GM12878 (cell line): ENCODE measurements at regions not wholly inside any gene's neighbourhood (a gene's known extent, or its start where the extent isn't known, plus 50 kb on each side); places are given as distances from the start of the nearest gene placed in this dataset.

Experiments used
- ATAC-seq: fragments of 200-7000 bp; cut with Tn5 transposase; 3 replicates; pipeline ENCODE4 v1.9.1; 2020; ENCODE audit warnings: mild to moderate bottlenecking, moderate library complexity
- BruUV-seq: library from RNA; stranded (reverse); fragments of 400-500 nt; replicated peaks from 2 replicates; lab custom pipeline; 2021; lab: Mats Ljungman, UMichigan
- CTCF ChIA-PET: fragments of 300-600 bp; sonication (Branson Sonifier 250); formaldehyde crosslinking; extraction: SDS; loops from one replicate; lab custom pipeline; 2021; ENCODE audit warnings: inconsistent platforms; lab: Yijun Ruan, JAX
- POLR2A ChIA-PET: fragments of 350-600 bp; formaldehyde crosslinking; extraction: SDS; loops from one replicate; lab custom pipeline; 2021; ENCODE audit warnings: inconsistent platforms; lab: Charles Lee
- RAD21 ChIA-PET: fragments of 300-600 bp; sonication (Branson Sonifier 250); formaldehyde crosslinking; loops from one replicate; lab custom pipeline; 2023; ENCODE audit warnings: antibody characterized with exemption; ENCODE audit not compliant: unreplicated experiment; lab: Charles Lee
- SMC1A ChIA-PET: fragments of 300-600 bp; sonication (Branson Sonifier 250); formaldehyde crosslinking; loops from one replicate; lab custom pipeline; 2023; ENCODE audit not compliant: unreplicated experiment, uncharacterized antibody; lab: Charles Lee
- DNase-seq: peaks from one replicate; pipeline ENCODE4 v3.0.0-alpha.2; 2011; ENCODE audit warnings: low read depth, low spot score
- FAIRE-seq: peaks from 3 replicates; lab custom pipeline; 2011; peaks lifted over from hg19 to GRCh38; lab: Jason Lieb, UNC
- H2AFZ ChIP-seq: 2 replicates; pipeline ENCODE4 v1.6.0; 2011; ENCODE audit warnings: low read depth, low read length, control low read depth; ENCODE audit not compliant: control insufficient read depth
- H3K27ac ChIP-seq: 2 replicates; pipeline ENCODE4 v1.5.1; 2011; ENCODE audit warnings: control low read depth; ENCODE audit not compliant: control insufficient read depth, insufficient read depth
- H3K27me3 ChIP-seq, 2 experiments: replicated peaks in 1 of 2; 2 replicates each; pipeline versions ENCODE4 v1.6.0 to v1.6.1; 2011; ENCODE audit warnings: low read length in 1 of 2; ENCODE audit not compliant: control insufficient read depth in 2 of 2, insufficient read depth in 2 of 2
- H3K36me3 ChIP-seq, 2 experiments: 2 replicates each; pipeline ENCODE4 v1.5.1; 2011; ENCODE audit warnings: low read length in 1 of 2; ENCODE audit not compliant: control insufficient read depth in 2 of 2, insufficient read depth in 2 of 2
- H3K4me1 ChIP-seq: 2 replicates; pipeline ENCODE4 v1.6.1; 2011; ENCODE audit warnings: mild to moderate bottlenecking, low read length, moderate library complexity, mixed read lengths; ENCODE audit not compliant: control insufficient read depth, insufficient read depth
- H3K4me2 ChIP-seq: 2 replicates; pipeline ENCODE4 v1.6.0; 2011; ENCODE audit warnings: control low read depth; ENCODE audit not compliant: control insufficient read depth, insufficient read depth
- H3K4me3 ChIP-seq: fragments of 200-600 bp; sonication (generic); 2 replicates; pipeline ENCODE4 v1.5.1; 2016
- H3K79me2 ChIP-seq: 2 replicates; pipeline ENCODE4 v1.6.0; 2011; ENCODE audit warnings: low read length; ENCODE audit not compliant: control insufficient read depth, insufficient read depth
- H3K9ac ChIP-seq: 2 replicates; pipeline ENCODE4 v1.8.0; 2011; ENCODE audit warnings: low read length, control low read depth, mixed read lengths; ENCODE audit not compliant: control insufficient read depth, insufficient read depth
- H3K9me3 ChIP-seq: replicated peaks from 3 replicates; pipeline ENCODE4 v1.5.1; 2011; ENCODE audit warnings: mild to moderate bottlenecking, low read length; ENCODE audit not compliant: control insufficient read depth, insufficient read depth
- H4K20me1 ChIP-seq: 2 replicates; pipeline ENCODE4 v1.6.0; 2011; ENCODE audit not compliant: control insufficient read depth, insufficient read depth
- BCL3 ChIP-seq: IDR thresholded peaks from 2 replicates; pipeline ENCODE4 v1.6.1; 2011; ENCODE audit warnings: borderline replicate concordance, low read depth, mild to moderate bottlenecking, moderate library complexity, low read length; ENCODE audit not compliant: insufficient read depth, poor library complexity, severe bottlenecking
- E2F8 ChIP-seq: fragments of 450-650 bp; IDR thresholded peaks from 2 replicates; pipeline ENCODE4 v1.6.1; 2018; ENCODE audit warnings: mild to moderate bottlenecking, low read depth, moderate library complexity; ENCODE audit not compliant: partially characterized antibody
- KAT2A ChIP-seq: conservative IDR thresholded peaks from 2 replicates; pipeline ENCODE4 v1.6.1; 2011; ENCODE audit warnings: low read depth, low read length; ENCODE audit not compliant: control insufficient read depth
- MTA3 ChIP-seq: IDR thresholded peaks from 2 replicates; pipeline ENCODE4 v1.6.1; 2012; ENCODE audit warnings: low read length, inconsistent platforms, borderline replicate concordance
- NR2F1 ChIP-seq: fragments of 450-650 bp; conservative IDR thresholded peaks from 2 replicates; pipeline ENCODE4 v1.6.1; 2017; ENCODE audit warnings: mild to moderate bottlenecking
- SIN3A ChIP-seq: IDR thresholded peaks from 2 replicates; pipeline ENCODE4 v1.6.1; 2012; ENCODE audit warnings: low read depth, low read length, improper control_type of control experiment
- SP1 ChIP-seq: IDR thresholded peaks from one replicate; pipeline ENCODE4 v1.6.1; 2011; ENCODE audit warnings: low read depth, low read length
- SREBF2 ChIP-seq: IDR thresholded peaks from 2 replicates; pipeline ENCODE4 v1.6.1; 2012; ENCODE audit warnings: mild to moderate bottlenecking, low read length
- TAF1 ChIP-seq: IDR thresholded peaks from 2 replicates; pipeline ENCODE4 v1.6.1; 2011; ENCODE audit warnings: mild to moderate bottlenecking, low read depth, low read length, borderline replicate concordance
- ZSCAN29 ChIP-seq: fragments of 450-650 bp; IDR thresholded peaks from 2 replicates; pipeline ENCODE4 v1.6.1; 2017; ENCODE audit warnings: mild to moderate bottlenecking, moderate library complexity
- ZZZ3 ChIP-seq: IDR thresholded peaks from 2 replicates; pipeline ENCODE4 v1.6.1; 2011; ENCODE audit warnings: low read depth; ENCODE audit not compliant: control insufficient read depth, insufficient read length
- WGBS: methylation state at CpG from one replicate; pipeline ENCODE4 v1.1.6; 2016; ENCODE audit warnings: low lambda C conversion rate; ENCODE audit not compliant: insufficient replicate concordance, insufficient coverage; ENCODE audit errors: missing lambda C conversion rate; 5-methylcytosine and 5-hydroxymethylcytosine counted together
- in situ Hi-C: fragments of 300-500 bp; cut with MboI; formaldehyde crosslinking; loops from 9 replicates; pipeline ENCODE4 v1.14.3; 2018; ENCODE audit warnings: mixed read lengths
- intact Hi-C: fragments of 100-400 bp; cut with micrococcal nuclease; formaldehyde crosslinking; loops from one replicate; pipeline ENCODE4 v1.14.2; 2022; ENCODE audit not compliant: unreplicated experiment

GRCh38 chr4:187088070-187088799 is 364.6 kb upstream of the FAT1 start:
- H3K79me2 ChIP-seq: no peaks in the 10 kb centered on the region
- no TSS peak for BruUV-seq
- ATAC-seq (no peak), DNase-seq (no peak), FAIRE-seq (no peak)
- TF ChIP-seq SREBF2 (no peak), MTA3 (no peak), NR2F1 (no peak), SIN3A (no peak), ZSCAN29 (no peak), KAT2A (no peak), TAF1 (no peak)
- H2AFZ ChIP-seq: no peak overlapping the region
- POLR2A ChIA-PET: no interaction called here
- CTCF ChIA-PET: no interaction called here
- SMC1A ChIA-PET: no interaction called here
- H3K4me2 ChIP-seq: no peak overlapping the region
- H3K27me3 ChIP-seq: no peaks in the 10 kb centered on the region
- no peaks in the 10 kb centered on the region; the same call in 2 of the 3 replicates for H3K9me3 ChIP-seq
- no peak overlapping the region for H3K9ac ChIP-seq
- WGBS: 22% methylated on average over 13 of the region's 13 CpGs
- RAD21 ChIA-PET: no interaction called here
- H3K4me3 ChIP-seq: no peak overlapping the region
- no peaks in the 10 kb centered on the region for H4K20me1 ChIP-seq
- intact Hi-C loops: no loop called here
- no peaks in the 10 kb centered on the region for H3K4me1 ChIP-seq
- no peak overlapping the region for H3K27ac ChIP-seq
- in situ Hi-C loops: no loop called here
- no peaks in the 10 kb centered on the region for H3K36me3 ChIP-seq

- Histone ChIP-seq H3K9ac (no peak overlapping the region), H3K4me3 (no peak overlapping the region), H2AFZ (no peak overlapping the region), H3K27me3 (no peaks in the 10 kb centered on the region), H3K9me3 (no peaks in the 10 kb centered on the region; the same call in 2 of the 3 replicates), H3K4me2 (no peak overlapping the region), H4K20me1 (no peaks in the 10 kb centered on the region), H3K27ac (no peak overlapping the region), H3K36me3 (no peaks in the 10 kb centered on the region), H3K4me1 (no peaks in the 10 kb centered on the region), H3K79me2 (no peaks in the 10 kb centered on the region)
- ChIA-PET POLR2A (no interaction called here), CTCF (no interaction called here), SMC1A (no interaction called here), RAD21 (no interaction called here)
- intact Hi-C loops: no loop called here
- no peak for ATAC-seq
- BruUV-seq: no TSS peak
- no peak for DNase-seq
- WGBS: 49% methylated on average over 11 of the region's 11 CpGs
- FAIRE-seq: no peak
- in situ Hi-C loops: no loop called here
- TF ChIP-seq ZZZ3 (no peak), SP1 (no peak), E2F8 (no peak), BCL3 (no peak)
These were observed 366.7 kb upstream of the FAT1 start for GRCh38 chr4:187090401-187090800.
